HT1080 (cell line): ENCODE measurements at regions not wholly inside any gene's neighbourhood (a gene's known extent, or its start where the extent isn't known, plus 50 kb on each side); places are given as distances from the start of the nearest gene placed in this dataset.
"Not testable (repeated sequence)": the region's sequence is repeated elsewhere in the genome, so short reads cannot be mapped to it uniquely, and the experiment has no call there.

ENCODE experiments used
- DNase-seq: peaks from one replicate; pipeline ENCODE4 v3.0.0-alpha.2; 2015; ENCODE audit warnings: low read depth

DNA sequence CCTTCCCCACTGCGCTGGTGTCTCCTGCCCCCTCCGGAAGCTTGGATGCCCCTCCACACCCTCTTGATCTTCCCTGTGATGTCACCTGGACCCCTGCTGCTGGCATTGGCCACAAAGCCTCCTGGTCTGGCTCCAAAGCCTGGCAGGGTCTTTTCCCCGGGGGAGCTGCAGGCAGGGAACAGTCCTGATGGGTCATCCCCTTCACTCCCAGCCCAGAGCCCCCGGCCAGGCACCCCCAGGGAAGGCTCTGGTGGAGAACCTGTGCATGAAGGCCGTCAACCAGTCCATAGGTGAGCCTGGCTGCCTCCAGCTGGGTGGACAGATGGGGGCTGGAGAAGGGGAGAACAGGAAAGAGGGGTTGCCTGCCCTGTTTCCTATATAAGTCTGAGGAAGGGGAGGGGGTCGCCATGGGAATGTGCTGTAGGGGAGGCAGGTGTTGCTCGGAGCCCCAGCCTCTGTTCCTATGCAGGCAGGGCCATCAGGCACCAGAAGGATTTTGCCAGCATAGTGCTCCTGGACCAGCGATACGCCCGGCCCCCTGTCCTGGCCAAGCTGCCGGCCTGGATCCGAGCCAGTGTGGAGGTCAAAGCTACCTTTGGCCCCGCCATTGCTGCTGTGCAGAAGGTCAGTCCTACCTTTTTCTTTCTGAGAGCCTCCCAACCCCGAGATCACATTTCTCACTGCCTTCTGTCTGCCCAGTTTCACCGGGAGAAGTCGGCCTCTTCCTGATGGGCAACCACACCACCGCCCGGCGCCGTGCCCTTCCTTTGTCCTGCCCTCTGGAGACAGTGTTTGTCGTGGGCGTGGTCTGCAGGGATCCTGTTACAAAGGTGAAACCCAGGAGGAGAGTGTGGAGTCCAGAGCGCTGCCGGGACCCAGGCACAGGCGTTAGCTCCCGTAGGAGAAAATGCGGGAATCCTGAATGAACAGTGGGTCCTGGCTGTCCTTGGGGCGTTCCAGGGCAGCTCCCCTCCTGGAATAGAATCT, 104.5 kb upstream of the PZP start:
- DNase-seq: not testable (repeated sequence)

DNA sequence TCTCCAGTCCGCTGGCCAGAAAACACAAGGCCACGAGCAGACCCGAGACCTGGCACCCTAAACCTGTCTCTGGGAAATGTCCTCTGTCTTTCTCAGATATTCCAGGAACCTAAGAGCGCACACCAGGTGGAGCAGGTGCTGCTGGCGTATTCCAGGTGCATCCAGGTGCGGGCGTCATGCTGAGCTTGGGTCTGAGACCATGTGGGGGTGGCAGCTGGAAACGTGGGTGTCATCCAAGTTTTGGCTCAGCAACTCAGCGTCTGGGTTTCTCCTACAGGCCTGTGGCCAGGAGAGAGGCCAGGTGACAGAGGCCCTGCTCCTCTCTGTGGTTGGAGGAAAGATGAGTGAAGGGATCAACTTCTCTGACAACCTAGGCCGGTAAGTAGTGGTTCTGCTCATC, 103.3 kb upstream of the PZP start:
- not testable (repeated sequence) for DNase-seq

- not testable (repeated sequence) for DNase-seq
These were observed 102.5 kb upstream of the PZP start for GRCh38 chr12:9310645-9311044.

DNA sequence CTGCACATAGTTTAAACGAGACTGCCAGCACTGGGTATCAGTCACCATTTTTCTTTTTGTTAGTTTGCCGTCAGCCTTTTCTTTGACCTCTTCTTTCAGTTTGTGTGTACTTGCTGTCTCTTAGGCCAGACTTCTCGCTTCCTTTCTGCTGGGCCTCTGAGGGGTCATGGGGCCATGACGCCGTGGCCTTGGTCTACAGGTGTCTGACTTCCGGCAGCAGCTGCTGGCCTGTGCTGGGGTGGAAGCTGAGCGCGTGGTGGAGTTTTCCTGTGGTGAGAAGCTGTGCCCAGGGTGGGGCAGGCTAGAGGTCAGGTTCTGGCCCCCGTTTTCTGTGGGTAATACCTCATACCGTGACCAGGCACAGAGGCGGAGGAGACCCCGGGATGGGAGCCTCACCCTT, 101.6 kb upstream of the PZP start:
- not testable (repeated sequence) for DNase-seq

- not testable (repeated sequence) for DNase-seq
These were observed 100.5 kb upstream of the PZP start for GRCh38 chr12:9308745-9309144.

DNA sequence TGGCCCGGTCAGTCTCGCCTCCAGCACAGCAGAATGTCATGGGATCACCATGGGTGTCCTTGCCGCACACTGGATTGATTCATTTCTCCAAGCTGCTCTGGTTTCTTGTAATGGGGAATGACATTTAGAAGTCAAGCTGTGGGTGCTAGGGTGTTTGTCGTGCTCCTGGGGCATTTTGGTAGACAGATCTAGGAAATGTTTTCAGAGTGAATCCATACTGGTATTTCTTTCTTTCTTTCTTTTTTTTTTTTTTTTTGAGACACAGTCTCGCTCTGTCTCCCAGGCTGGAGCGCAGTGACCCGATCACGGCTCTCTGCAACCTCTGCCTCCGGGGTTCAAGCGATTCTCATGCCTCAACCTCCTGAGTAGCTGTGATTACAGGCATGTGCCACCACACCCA, 100.0 kb upstream of the PZP start:
- DNase-seq: not testable (repeated sequence)

DNA sequence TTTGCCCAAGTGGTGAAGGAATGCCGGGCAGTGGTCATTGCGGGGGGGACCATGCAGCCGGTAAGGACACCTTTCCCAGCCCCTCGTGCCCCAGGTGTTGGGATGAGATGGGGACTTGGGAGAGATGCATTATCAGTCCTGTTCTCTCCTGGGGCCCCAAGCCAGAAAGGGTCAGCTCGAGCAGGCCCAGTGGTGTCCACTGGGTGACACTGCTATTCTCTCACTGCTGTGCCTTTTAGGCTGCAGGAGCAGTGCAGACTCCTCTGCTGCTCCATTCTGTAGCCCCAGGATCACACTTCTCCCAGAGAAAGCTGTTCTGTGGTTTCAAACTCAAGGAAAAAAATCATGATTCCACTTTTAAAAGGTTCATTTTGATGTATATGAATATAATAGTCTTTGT, 99.1 kb upstream of the PZP start:
- not testable (repeated sequence) for DNase-seq

- not testable (repeated sequence) for DNase-seq
These were observed 97.8 kb upstream of the PZP start for GRCh38 chr12:9306004-9306403.

GRCh38 chr12:9304540-9304939, 96.3 kb upstream of the PZP start:
- not testable (repeated sequence) for DNase-seq

GRCh38 chr12:9295872-9296271, 87.7 kb upstream of the PZP start:
- DNase-seq: not testable (repeated sequence)

GRCh38 chr12:9294072-9294620, 86.0 kb upstream of the PZP start:
- DNase-seq: not testable (repeated sequence)

DNA sequence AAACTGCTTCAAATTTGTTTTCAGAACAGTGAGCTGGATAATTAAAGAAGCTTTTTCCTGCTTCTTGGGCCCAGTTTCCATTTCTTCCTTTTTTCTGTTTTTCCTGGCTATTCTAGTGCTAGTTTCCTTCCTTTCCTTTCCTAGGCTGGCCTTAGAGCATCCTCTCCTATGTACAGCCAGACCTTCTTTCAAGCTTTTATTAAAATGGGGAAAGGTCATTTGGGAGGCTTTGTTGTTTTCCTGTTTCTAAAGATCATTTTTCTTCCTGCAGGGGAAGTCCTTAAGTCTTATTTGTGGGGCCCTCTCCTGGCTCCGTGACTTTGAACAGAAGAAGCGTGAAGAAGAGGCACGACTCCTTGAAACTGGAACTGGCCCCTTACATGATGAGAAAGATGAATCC, 85.2 kb upstream of the PZP start:
- not testable (repeated sequence) for DNase-seq

DNA sequence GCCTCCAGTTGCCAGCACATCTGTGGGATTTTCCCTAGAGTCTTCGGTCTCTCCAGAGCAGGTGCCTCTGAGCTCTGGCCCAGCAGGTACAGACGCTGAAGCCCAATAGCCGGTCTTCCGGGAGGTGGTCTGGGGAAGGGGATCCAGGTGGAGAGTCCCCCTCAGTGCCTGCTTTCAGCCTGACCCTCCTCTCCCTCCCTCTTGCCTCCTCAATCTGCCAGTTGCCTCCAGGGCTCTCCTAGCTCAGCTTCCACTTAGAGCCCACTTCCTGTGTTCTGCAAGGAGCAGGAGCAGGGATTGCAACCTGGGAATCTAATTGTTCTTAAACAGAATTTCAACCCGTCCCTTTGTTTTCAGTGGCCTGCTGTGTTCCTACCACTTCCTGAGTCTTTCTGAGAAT, 81.8 kb upstream of the PZP start:
- DNase-seq: not testable (repeated sequence)

DNA sequence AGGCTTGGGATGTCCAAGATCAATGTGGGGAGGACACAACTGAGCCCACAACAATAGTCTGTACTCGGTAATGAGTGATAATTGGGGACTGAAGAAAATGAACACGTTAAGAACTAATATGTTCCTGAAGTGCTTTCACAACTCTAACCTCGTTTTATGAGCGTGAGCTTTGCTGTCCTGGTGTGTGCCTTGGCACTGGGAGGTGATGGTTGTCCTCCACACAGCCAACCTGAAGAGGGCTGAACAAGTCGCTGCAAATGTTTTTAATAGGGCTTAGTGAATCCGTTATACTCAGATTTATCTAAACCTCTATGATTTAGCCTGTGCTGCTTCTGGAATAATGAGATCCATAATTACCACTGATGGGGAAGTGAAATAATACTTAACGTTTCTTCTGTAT, 76.5 kb upstream of the PZP start:
- not testable (repeated sequence) for DNase-seq

DNA sequence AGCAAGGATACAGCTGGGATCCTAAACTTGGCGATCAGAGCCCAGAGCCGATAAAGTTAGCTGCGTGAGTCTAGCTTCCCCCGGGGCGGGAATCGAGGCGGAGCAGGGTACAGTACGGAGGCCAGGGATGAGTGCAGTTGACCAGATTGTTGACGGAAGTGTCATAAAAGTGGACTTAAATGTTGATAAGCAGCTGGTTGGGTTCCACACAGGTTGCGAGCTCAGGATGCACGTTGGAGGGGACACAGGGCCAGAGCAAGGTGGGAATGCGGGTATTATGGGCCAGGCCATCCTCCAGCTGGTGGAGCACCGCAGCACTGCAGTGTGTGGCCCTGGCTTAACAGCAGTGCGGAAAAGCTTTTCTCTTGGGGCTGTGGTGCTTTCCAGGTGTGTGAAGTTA, 76.0 kb upstream of the PZP start:
- not testable (repeated sequence) for DNase-seq

DNA sequence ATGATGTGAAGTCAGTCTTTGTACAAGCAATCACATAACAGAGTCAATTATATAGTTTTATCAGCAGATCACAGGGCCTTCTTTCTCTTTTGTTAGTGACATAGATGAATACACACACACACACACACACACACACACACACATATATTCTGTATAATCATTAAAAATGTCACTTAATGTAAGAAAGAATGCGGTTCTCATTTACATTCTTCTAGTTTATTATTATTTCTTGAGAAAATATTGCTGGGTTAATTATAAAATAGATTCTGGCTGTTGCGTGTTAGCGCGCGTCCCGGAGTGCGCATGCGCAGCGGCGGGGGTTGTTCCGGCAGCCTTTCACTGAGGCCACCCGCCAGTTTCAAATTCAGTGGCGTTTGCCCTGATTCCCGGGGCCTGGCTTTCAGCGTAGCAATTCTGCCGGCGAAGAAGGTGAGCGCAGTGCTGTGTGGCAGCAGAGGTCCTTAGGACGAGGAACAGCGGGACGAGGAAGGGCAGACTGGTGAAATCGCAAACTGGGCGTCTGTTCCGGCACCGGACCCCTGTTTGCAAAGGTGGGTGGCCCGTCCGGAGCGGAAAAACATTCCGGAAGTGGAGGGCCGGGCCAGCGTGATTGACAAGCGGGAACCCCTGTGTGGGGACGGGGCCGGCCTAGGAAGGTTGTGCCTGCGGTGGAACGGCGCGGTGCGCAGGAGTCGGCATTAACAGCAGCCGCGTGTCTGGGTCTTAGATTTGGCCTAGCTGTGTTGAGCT, 75.3 kb upstream of the PZP start:
- DNase-seq: peak; percentile 5

GRCh38 chr12:9276990-9277389, 68.8 kb upstream of the PZP start:
- no peak for DNase-seq

DNA sequence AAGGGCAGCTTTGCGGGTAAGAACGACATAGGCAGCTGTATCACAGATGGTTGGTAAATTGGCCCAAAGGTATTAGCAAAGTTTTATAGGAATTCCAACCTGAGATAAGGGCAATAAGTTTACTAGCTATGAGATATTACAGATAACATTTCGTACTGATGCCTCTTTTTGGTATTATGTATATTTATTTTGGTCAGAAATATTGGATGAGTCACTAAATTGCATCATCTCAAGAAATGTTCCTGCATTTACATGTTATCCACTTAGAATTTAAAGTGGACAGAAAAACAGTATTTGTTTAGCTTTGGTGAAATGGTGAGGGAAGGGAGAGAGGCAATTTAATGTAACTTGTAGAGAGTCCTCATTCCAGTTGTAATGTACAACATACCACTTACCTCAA, 65.1 kb upstream of the PZP start:
- DNase-seq: no peak

- DNase-seq: no peak
These were observed 63.7 kb upstream of the PZP start for GRCh38 chr12:9271875-9272274.

- DNase-seq: no peak
These were observed 56.4 kb upstream of the PZP start for GRCh38 chr12:9264546-9264945.

DNA sequence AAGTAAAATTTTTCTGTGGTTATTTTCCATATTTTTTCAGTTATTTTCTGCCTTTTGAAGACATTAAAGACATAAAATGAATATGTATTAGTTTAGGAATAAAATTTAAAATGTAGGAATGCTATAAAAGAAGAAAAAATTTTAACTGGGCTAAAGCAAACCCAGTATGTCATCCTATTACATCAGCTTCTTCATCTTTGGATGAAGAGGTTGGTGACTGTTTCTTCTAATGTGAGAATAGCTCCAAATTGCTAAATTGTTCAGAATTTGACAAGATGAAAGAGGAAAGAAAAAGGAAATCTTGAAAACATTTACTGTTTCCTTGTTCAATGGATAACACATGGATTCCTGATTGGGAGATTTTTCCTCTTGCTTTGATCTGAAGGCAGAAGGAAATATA, 52.7 kb upstream of the PZP start:
- no peak for DNase-seq

DNA sequence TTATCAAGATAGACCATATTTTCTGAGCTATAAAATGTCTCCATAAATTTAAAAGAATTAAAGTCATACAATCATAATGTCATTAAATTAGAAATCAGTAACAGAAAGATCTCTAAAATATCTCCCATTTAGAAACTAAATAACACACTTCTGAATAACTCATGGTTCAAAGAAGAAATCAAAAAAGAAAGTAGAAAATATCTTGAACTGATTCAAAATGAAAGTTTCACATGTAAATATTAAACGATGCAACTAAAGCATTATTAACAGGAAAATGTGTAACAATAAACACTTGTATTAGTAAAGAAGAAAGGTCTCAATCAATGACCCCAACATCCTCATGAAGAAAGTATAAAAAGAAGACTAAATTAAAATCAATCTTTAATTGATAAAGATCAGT, 50.5 kb upstream of the PZP start:
- no peak for DNase-seq
